H54 (cell line): ENCODE measurements at regions not wholly inside any gene's neighbourhood (a gene's known extent, or its start where the extent isn't known, plus 50 kb on each side); places are given as distances from the start of the nearest gene placed in this dataset.

Experiments used
- DNase-seq: peaks from one replicate; pipeline ENCODE4 v3.0.0; 2011; ENCODE audit warnings: low spot score, mixed read lengths; ENCODE audit not compliant: insufficient read length
- FAIRE-seq: peaks from 3 replicates; lab custom pipeline; 2011; peaks lifted over from hg19 to GRCh38; lab: Jason Lieb, UNC
- POLR2A ChIP-seq: IDR thresholded peaks from 2 replicates; pipeline ENCODE4 v1.6.1; 2011; ENCODE audit warnings: low read depth, mild to moderate bottlenecking, low read length

GRCh38 chr5:106152569-106152968 lies 1518.2 kb downstream of the EFNA5 start:
- no peak for TF ChIP-seq POLR2A
- no peak for DNase-seq
- FAIRE-seq: no peak

GRCh38 chr5:106142116-106142515 lies 1528.6 kb downstream of the EFNA5 start:
- DNase-seq (no peak), FAIRE-seq (no peak)
- TF ChIP-seq POLR2A: no peak

- TF ChIP-seq POLR2A: no peak
- FAIRE-seq (no peak), DNase-seq (no peak)
Measured at GRCh38 chr5:106140101-106140500, 1530.6 kb downstream of the EFNA5 start.

- TF ChIP-seq POLR2A: no peak
- no peak for DNase-seq
- no peak for FAIRE-seq
Measured at GRCh38 chr5:106136061-106136460, 1534.7 kb downstream of the EFNA5 start.

GRCh38 chr5:106135473-106135872 lies 1535.3 kb downstream of the EFNA5 start:
- no peak for FAIRE-seq
- TF ChIP-seq POLR2A: no peak
- no peak for DNase-seq

GRCh38 chr5:106134549-106134948 lies 1536.2 kb downstream of the EFNA5 start:
- TF ChIP-seq POLR2A: no peak
- FAIRE-seq: no peak
- DNase-seq: no peak

- DNase-seq (no peak), FAIRE-seq (no peak)
- no peak for TF ChIP-seq POLR2A
Measured at GRCh38 chr5:106127985-106128384, 1542.8 kb downstream of the EFNA5 start.

- no peak for FAIRE-seq
- no peak for TF ChIP-seq POLR2A
Measured at GRCh38 chr5:106127341-106127781, 1543.4 kb downstream of the EFNA5 start.

GRCh38 chr5:106121972-106122605 lies 1548.6 kb downstream of the EFNA5 start:
- peak; percentile 65 for FAIRE-seq
- TF ChIP-seq POLR2A: no peak

More at GRCh38 chr5:106127341-106127781, 1543.4 kb downstream of the EFNA5 start:
- no peak for DNase-seq

GRCh38 chr5:106116682-106117081 lies 1554.1 kb downstream of the EFNA5 start:
- no peak for TF ChIP-seq POLR2A
- DNase-seq (no peak), FAIRE-seq (no peak)

More at GRCh38 chr5:106121972-106122605, 1548.6 kb downstream of the EFNA5 start:
- DNase-seq: peak; percentile 27

- TF ChIP-seq POLR2A: no peak
- no peak for DNase-seq
- no peak for FAIRE-seq
Measured at GRCh38 chr5:106113922-106114321, 1556.8 kb downstream of the EFNA5 start.

- DNase-seq (no peak), FAIRE-seq (no peak)
- no peak for TF ChIP-seq POLR2A
Measured at GRCh38 chr5:106106384-106106783, 1564.4 kb downstream of the EFNA5 start.

GRCh38 chr5:106097340-106097739 lies 1573.4 kb downstream of the EFNA5 start:
- no peak for FAIRE-seq
- DNase-seq: no peak
- TF ChIP-seq POLR2A: no peak

GRCh38 chr5:106094839-106095238 lies 1575.9 kb downstream of the EFNA5 start:
- FAIRE-seq (no peak), DNase-seq (no peak)
- TF ChIP-seq POLR2A: no peak

- no peak for TF ChIP-seq POLR2A
- FAIRE-seq: peak; percentile 95
- peak; percentile 2 for DNase-seq
Measured at GRCh38 chr5:106094204-106094607, 1576.5 kb downstream of the EFNA5 start.

- DNase-seq: no peak
- no peak for FAIRE-seq
- no peak for TF ChIP-seq POLR2A
Measured at GRCh38 chr5:106093134-106093533, 1577.6 kb downstream of the EFNA5 start.
